Epithelial cell of proximal tubule (primary cell): ENCODE measurements at regions not wholly inside any gene's neighbourhood (a gene's known extent, or its start where the extent isn't known, plus 50 kb on each side); places are given as distances from the start of the nearest gene placed in this dataset.

ENCODE experiments used
- DNase-seq: peaks from one replicate; pipeline ENCODE4 v3.0.0-alpha.2; 2011; ENCODE audit warnings: low read depth
- H3K4me3 ChIP-seq: 2 replicates; pipeline ENCODE4 v1.5.1; 2011; ENCODE audit warnings: low read depth, mild to moderate bottlenecking, low read length
- CTCF ChIP-seq: conservative IDR thresholded peaks from 2 replicates; pipeline ENCODE4 v1.5.1; 2012; ENCODE audit warnings: low read depth, mild to moderate bottlenecking, low read length

- no peak overlapping the region for H3K4me3 ChIP-seq
- DNase-seq = no peak
- TF ChIP-seq CTCF = no peak
Measured at GRCh38 chr2:56531668-56532420, 348.1 kb downstream of the CCDC85A start.

- DNase-seq = no peak
- no peak for TF ChIP-seq CTCF
- no peak overlapping the region for H3K4me3 ChIP-seq
Measured at GRCh38 chr2:56534321-56534720, 350.5 kb downstream of the CCDC85A start.

- no peak for TF ChIP-seq CTCF
- H3K4me3 ChIP-seq = no peak overlapping the region
- DNase-seq = no peak
Measured at GRCh38 chr2:56537756-56538155, 354.0 kb downstream of the CCDC85A start.

- no peak for TF ChIP-seq CTCF
- DNase-seq = no peak
- H3K4me3 ChIP-seq = no peak overlapping the region
Measured at GRCh38 chr2:56539618-56540017, 355.8 kb downstream of the CCDC85A start.

- no peak for TF ChIP-seq CTCF
- no peak for DNase-seq
- no peak overlapping the region for H3K4me3 ChIP-seq
Measured at GRCh38 chr2:56540467-56540866, 356.7 kb downstream of the CCDC85A start.

- TF ChIP-seq CTCF = no peak
- no peak overlapping the region for H3K4me3 ChIP-seq
- DNase-seq = no peak
Measured at GRCh38 chr2:56540916-56541315, 357.1 kb downstream of the CCDC85A start.

- no peak overlapping the region for H3K4me3 ChIP-seq
- DNase-seq = no peak
- TF ChIP-seq CTCF = no peak
Measured at GRCh38 chr2:56542213-56542612, 358.4 kb downstream of the CCDC85A start.
